Liver (tissue), 8 donors: ENCODE measurements at regions not wholly inside any gene's neighbourhood (a gene's known extent, or its start where the extent isn't known, plus 50 kb on each side); places are given as distances from the start of the nearest gene placed in this dataset.

Source experiments
- DNase-seq: peaks from one replicate; pipeline ENCODE4 v3.0.0-alpha.2; 2017; ENCODE audit warnings: low spot score
- H3K27ac ChIP-seq, 2 donors: one replicate each; pipeline ENCODE4 v1.7.0; 2013; ENCODE audit warnings: inconsistent platforms in 2 of 2, low read length in 2 of 2, control low read depth in 1 of 2, low read depth in 1 of 2, mild to moderate bottlenecking in 1 of 2
- H3K27me3 ChIP-seq, 4 donors: one replicate each; pipeline versions ENCODE4 v1.6.1 to v1.7.0; 2013; ENCODE audit warnings: low read length in 3 of 4, inconsistent platforms in 1 of 4, mild to moderate bottlenecking in 1 of 4, moderate library complexity in 1 of 4; ENCODE audit not compliant: control insufficient read depth in 4 of 4, insufficient read depth in 4 of 4
- H3K36me3 ChIP-seq, 4 donors: one replicate each; pipeline versions ENCODE4 v1.6.1 to v1.7.0; 2013; ENCODE audit warnings: low read length in 3 of 4, mild to moderate bottlenecking in 3 of 4, low read depth in 1 of 4, moderate library complexity in 1 of 4; ENCODE audit not compliant: control insufficient read depth in 4 of 4, insufficient read depth in 3 of 4
- H3K4me1 ChIP-seq, 4 donors: one replicate each; pipeline versions ENCODE4 v1.6.1 to v1.7.0; 2013; ENCODE audit warnings: low read length in 3 of 4, mild to moderate bottlenecking in 3 of 4, moderate library complexity in 1 of 4; ENCODE audit not compliant: control insufficient read depth in 4 of 4, insufficient read depth in 4 of 4
- H3K4me3 ChIP-seq, 3 donors: one replicate each; pipeline versions ENCODE4 v1.6.1 to v1.7.0; 2013; ENCODE audit warnings: low read length in 3 of 3, control low read depth in 1 of 3, low read depth in 1 of 3, mild to moderate bottlenecking in 1 of 3
- H3K9ac ChIP-seq, 2 donors: one replicate each; pipeline ENCODE4 v1.7.0; 2013; ENCODE audit warnings: low read length in 2 of 2, mild to moderate bottlenecking in 2 of 2, moderate library complexity in 2 of 2, control low read depth in 1 of 2, low read depth in 1 of 2
- H3K9me3 ChIP-seq, 4 donors: one replicate each; pipeline versions ENCODE4 v1.6.1 to v1.7.0; 2013; ENCODE audit warnings: low read length in 3 of 4; ENCODE audit not compliant: control insufficient read depth in 4 of 4
- CTCF ChIP-seq: fragments of 150-350 bp; IDR thresholded peaks from 2 replicates; pipeline ENCODE4 v1.5.1; 2017; ENCODE audit warnings: improper control_type of control experiment, low read depth, low read length; ENCODE audit not compliant: missing input control
- EGR1 ChIP-seq, 2 donors: IDR thresholded peaks; 2 replicates each; pipeline ENCODE4 v1.6.1; 2016 to 2018; ENCODE audit warnings: antibody characterized with exemption in 2 of 2, low read depth in 2 of 2
- FOXA1 ChIP-seq: IDR thresholded peaks from 2 replicates; pipeline ENCODE4 v1.6.1; 2016; ENCODE audit warnings: antibody characterized with exemption
- HNF4G ChIP-seq: IDR thresholded peaks from 2 replicates; pipeline ENCODE4 v1.6.1; 2016; ENCODE audit warnings: antibody characterized with exemption
- MAX ChIP-seq: IDR thresholded peaks from 2 replicates; pipeline ENCODE4 v1.6.1; 2016; ENCODE audit warnings: antibody characterized with exemption
- RAD21 ChIP-seq, 2 donors: IDR thresholded peaks; 2 replicates each; pipeline ENCODE4 v1.6.1; 2016; ENCODE audit warnings: antibody characterized with exemption in 2 of 2, mild to moderate bottlenecking in 2 of 2
- RXRA ChIP-seq, 2 donors: IDR thresholded peaks; 2 replicates each; pipeline ENCODE4 v1.6.1; 2017 to 2018; ENCODE audit warnings: antibody characterized with exemption in 2 of 2, mild to moderate bottlenecking in 1 of 2
- SP1 ChIP-seq: IDR thresholded peaks from 2 replicates; pipeline ENCODE4 v1.6.1; 2018; ENCODE audit warnings: antibody characterized with exemption, mild to moderate bottlenecking
- TAF1 ChIP-seq: conservative IDR thresholded peaks from 2 replicates; pipeline ENCODE4 v1.6.1; 2016; ENCODE audit warnings: antibody characterized with exemption, mild to moderate bottlenecking
- YY1 ChIP-seq: IDR thresholded peaks from 2 replicates; pipeline ENCODE4 v1.6.1; 2016; ENCODE audit warnings: antibody characterized with exemption, mild to moderate bottlenecking
- WGBS: extraction: QIAGEN DNeasy Blood & Tissue Kit; methylation state at CpG from one replicate; pipeline ENCODE4 v1.1.7; 2013; 5-methylcytosine and 5-hydroxymethylcytosine counted together
- TF ChIP-seq, protein P1 (sequence below): IDR thresholded peaks from 2 replicates; pipeline ENCODE4 v1.6.1; 2016; ENCODE audit warnings: antibody characterized with exemption, mild to moderate bottlenecking
- TF ChIP-seq, protein P2 (sequence below): IDR thresholded peaks from 2 replicates; pipeline ENCODE4 v1.6.1; 2016; ENCODE audit warnings: antibody characterized with exemption
- TF ChIP-seq, protein P3 (sequence below): IDR thresholded peaks from 2 replicates; pipeline ENCODE4 v1.6.1; 2016; ENCODE audit warnings: antibody characterized with exemption
- donor health status: healthy.
- donor health status: healthy.
- donor health status: healthy.
- donor health status: healthy.
- donor health status: healthy.

DNA sequence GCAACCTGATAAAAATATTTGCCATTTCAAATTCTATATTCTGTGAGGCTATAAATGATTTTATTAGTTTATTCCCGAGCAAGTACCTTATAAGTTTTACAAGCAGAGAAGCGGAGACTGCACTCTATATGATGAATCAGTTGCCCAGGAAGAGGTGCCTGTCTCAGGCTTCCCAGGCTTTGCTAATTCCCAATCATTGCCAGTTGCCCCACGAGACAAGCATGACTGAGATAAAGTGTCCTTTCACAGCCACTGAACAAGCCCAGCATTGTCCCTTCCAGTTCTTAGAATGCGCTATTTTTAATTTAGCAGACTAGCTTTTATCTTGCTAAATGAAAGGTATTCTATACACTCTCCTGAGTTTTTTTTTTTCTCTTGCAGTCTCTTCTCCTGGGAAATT lies 260.7 kb downstream of the ALDH8A1 start:
- TF ChIP-seq RAD21 (IDR thresholded peaks at IDR 0.05) (no peak), SP1 (no peak), CTCF (no peak), HNF4G (no peak)
- TF ChIP-seq, protein P1, sequence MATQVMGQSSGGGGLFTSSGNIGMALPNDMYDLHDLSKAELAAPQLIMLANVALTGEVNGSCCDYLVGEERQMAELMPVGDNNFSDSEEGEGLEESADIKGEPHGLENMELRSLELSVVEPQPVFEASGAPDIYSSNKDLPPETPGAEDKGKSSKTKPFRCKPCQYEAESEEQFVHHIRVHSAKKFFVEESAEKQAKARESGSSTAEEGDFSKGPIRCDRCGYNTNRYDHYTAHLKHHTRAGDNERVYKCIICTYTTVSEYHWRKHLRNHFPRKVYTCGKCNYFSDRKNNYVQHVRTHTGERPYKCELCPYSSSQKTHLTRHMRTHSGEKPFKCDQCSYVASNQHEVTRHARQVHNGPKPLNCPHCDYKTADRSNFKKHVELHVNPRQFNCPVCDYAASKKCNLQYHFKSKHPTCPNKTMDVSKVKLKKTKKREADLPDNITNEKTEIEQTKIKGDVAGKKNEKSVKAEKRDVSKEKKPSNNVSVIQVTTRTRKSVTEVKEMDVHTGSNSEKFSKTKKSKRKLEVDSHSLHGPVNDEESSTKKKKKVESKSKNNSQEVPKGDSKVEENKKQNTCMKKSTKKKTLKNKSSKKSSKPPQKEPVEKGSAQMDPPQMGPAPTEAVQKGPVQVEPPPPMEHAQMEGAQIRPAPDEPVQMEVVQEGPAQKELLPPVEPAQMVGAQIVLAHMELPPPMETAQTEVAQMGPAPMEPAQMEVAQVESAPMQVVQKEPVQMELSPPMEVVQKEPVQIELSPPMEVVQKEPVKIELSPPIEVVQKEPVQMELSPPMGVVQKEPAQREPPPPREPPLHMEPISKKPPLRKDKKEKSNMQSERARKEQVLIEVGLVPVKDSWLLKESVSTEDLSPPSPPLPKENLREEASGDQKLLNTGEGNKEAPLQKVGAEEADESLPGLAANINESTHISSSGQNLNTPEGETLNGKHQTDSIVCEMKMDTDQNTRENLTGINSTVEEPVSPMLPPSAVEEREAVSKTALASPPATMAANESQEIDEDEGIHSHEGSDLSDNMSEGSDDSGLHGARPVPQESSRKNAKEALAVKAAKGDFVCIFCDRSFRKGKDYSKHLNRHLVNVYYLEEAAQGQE = no peak
- no peak for DNase-seq
- no peaks in the 10 kb centered on the region for H3K4me1 ChIP-seq
- no peak overlapping the region for H3K4me3 ChIP-seq
- H3K9me3 ChIP-seq = no peaks in the 10 kb centered on the region
- 77% methylated on average over 4 of the region's 4 CpGs for WGBS
- no peaks in the 10 kb centered on the region for H3K27me3 ChIP-seq
- no peak overlapping the region for H3K9ac ChIP-seq
- H3K27ac ChIP-seq = no peak overlapping the region
- no peaks in the 10 kb centered on the region for H3K36me3 ChIP-seq

- no peaks in the 10 kb centered on the region for H3K27me3 ChIP-seq
- no peak for TF ChIP-seq SP1
- TF ChIP-seq, protein P2, sequence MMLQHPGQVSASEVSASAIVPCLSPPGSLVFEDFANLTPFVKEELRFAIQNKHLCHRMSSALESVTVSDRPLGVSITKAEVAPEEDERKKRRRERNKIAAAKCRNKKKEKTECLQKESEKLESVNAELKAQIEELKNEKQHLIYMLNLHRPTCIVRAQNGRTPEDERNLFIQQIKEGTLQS = no peak
- TF ChIP-seq YY1 = no peak
- no peak for TF ChIP-seq EGR1 (IDR thresholded peaks at IDR 0.05; ENCODE audit: low read depth in 2 of 2)
- no peak for TF ChIP-seq FOXA1
- no peak for TF ChIP-seq TAF1
- no peak for TF ChIP-seq RXRA (IDR thresholded peaks at IDR 0.05)
- TF ChIP-seq CTCF = no peak
- TF ChIP-seq, protein P3, sequence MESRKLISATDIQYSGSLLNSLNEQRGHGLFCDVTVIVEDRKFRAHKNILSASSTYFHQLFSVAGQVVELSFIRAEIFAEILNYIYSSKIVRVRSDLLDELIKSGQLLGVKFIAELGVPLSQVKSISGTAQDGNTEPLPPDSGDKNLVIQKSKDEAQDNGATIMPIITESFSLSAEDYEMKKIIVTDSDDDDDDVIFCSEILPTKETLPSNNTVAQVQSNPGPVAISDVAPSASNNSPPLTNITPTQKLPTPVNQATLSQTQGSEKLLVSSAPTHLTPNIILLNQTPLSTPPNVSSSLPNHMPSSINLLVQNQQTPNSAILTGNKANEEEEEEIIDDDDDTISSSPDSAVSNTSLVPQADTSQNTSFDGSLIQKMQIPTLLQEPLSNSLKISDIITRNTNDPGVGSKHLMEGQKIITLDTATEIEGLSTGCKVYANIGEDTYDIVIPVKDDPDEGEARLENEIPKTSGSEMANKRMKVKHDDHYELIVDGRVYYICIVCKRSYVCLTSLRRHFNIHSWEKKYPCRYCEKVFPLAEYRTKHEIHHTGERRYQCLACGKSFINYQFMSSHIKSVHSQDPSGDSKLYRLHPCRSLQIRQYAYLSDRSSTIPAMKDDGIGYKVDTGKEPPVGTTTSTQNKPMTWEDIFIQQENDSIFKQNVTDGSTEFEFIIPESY = no peak
- TF ChIP-seq MAX = no peak
- no peak overlapping the region for H3K9ac ChIP-seq
- 77% methylated on average over 6 of the region's 6 CpGs for WGBS
- H3K4me1 ChIP-seq = no peaks in the 10 kb centered on the region
- H3K4me3 ChIP-seq = no peak overlapping the region
- no peak for DNase-seq
- H3K36me3 ChIP-seq = no peaks in the 10 kb centered on the region
- H3K27ac ChIP-seq = no peak overlapping the region
- no peaks in the 10 kb centered on the region for H3K9me3 ChIP-seq
Measured at GRCh38 chr6:134686071-134686470, 263.8 kb downstream of the ALDH8A1 start.
